OCI-LY3 (cell line): ENCODE measurements at regions not wholly inside any gene's neighbourhood (a gene's known extent, or its start where the extent isn't known, plus 50 kb on each side); places are given as distances from the start of the nearest gene placed in this dataset.

ENCODE experiments used
- EZH2phosphoT487 ChIP-seq: fragments of 200-600 bp; shearing (Covaris generic); IDR thresholded peaks from 2 replicates; pipeline ENCODE4 v1.6.1; 2018; ENCODE audit warnings: antibody characterized with exemption, mixed run types, low read depth
- TF ChIP-seq, protein P1 (sequence below): fragments of 200-600, 300-600 bp; sonication (generic); IDR thresholded peaks from 2 replicates; pipeline ENCODE4 v1.5.1; 2014; ENCODE audit warnings: antibody characterized with exemption, low read length, low read depth

DNA sequence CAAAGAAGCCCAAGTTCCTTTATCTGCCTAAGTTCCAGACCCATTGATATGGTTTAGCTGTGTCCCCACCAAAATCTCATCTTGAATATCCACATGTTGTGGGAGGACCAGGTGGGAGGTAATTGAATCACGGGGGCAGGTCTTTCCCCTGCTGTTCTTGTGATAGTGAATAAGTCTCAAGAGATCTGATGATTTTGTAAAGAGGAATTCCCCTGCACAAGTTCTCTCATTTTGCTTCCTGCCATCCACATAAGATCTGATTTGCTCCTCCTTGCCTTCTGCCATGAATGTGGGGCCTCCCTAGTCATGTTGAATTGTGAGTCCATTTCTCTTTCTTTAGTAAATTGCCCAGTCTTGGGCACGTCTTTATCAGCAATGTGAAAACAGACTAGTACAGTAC is 860.2 kb downstream of the FSTL5 start:
- TF ChIP-seq, protein P1, sequence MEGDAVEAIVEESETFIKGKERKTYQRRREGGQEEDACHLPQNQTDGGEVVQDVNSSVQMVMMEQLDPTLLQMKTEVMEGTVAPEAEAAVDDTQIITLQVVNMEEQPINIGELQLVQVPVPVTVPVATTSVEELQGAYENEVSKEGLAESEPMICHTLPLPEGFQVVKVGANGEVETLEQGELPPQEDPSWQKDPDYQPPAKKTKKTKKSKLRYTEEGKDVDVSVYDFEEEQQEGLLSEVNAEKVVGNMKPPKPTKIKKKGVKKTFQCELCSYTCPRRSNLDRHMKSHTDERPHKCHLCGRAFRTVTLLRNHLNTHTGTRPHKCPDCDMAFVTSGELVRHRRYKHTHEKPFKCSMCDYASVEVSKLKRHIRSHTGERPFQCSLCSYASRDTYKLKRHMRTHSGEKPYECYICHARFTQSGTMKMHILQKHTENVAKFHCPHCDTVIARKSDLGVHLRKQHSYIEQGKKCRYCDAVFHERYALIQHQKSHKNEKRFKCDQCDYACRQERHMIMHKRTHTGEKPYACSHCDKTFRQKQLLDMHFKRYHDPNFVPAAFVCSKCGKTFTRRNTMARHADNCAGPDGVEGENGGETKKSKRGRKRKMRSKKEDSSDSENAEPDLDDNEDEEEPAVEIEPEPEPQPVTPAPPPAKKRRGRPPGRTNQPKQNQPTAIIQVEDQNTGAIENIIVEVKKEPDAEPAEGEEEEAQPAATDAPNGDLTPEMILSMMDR: no peak
- TF ChIP-seq EZH2phosphoT487: no peak
